ENCODE measurements at regions not wholly inside any gene's neighbourhood (a gene's known extent, or its start where the extent isn't known, plus 50 kb on each side); places are given as distances from the start of the nearest gene placed in this dataset.
"Not testable (repeated sequence)": the region's sequence is repeated elsewhere in the genome, so short reads cannot be mapped to it uniquely, and the experiment has no call there.

DNA sequence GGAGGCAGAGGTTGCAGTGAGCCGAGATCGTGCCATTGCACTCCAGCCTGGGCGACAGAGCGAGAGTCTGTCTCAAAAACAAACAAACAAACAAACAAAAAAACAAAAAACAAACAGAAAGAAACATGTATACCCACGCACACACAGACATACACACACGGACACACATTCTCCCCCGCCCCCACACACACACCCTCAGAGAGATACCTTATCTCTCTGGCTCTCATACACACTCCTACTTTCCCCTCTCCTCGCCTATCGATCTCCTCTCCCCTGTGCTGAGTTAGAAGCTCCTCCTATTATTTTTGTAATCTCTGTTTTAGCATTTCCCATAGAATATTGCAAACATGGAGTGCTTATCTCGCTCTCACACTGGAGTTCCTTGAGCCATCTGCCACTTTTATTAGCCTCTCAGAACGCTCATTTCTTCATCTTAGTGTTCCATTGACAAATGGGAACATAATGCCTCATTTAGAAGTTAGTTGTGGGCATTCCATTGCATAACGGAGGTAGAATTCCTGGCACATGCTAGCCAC is 144.2 kb upstream of the CITED2 start:
- H3K36me3 ChIP-seq (ENCODE audit: low read depth, missing control alignments): no peaks in the 10 kb centered on the region
- intact Hi-C loops (cut with DNase I; ENCODE audit: low total_unique reads): no loop called here
- H3K4me3 ChIP-seq: no peak overlapping the region
- H3K27me3 ChIP-seq: no peaks in the 10 kb centered on the region
- no peak for TF ChIP-seq POLR2A (IDR thresholded peaks at IDR 0.05)
- TF ChIP-seq, protein P1, sequence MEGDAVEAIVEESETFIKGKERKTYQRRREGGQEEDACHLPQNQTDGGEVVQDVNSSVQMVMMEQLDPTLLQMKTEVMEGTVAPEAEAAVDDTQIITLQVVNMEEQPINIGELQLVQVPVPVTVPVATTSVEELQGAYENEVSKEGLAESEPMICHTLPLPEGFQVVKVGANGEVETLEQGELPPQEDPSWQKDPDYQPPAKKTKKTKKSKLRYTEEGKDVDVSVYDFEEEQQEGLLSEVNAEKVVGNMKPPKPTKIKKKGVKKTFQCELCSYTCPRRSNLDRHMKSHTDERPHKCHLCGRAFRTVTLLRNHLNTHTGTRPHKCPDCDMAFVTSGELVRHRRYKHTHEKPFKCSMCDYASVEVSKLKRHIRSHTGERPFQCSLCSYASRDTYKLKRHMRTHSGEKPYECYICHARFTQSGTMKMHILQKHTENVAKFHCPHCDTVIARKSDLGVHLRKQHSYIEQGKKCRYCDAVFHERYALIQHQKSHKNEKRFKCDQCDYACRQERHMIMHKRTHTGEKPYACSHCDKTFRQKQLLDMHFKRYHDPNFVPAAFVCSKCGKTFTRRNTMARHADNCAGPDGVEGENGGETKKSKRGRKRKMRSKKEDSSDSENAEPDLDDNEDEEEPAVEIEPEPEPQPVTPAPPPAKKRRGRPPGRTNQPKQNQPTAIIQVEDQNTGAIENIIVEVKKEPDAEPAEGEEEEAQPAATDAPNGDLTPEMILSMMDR (IDR thresholded peaks at IDR 0.05): no peak
- H3K9me3 ChIP-seq: no peaks in the 10 kb centered on the region
- no peak overlapping the region for H3K27ac ChIP-seq
- no peak for DNase-seq
- 87 to 88% methylated on average over 12 of the region's 12 CpGs for WGBS, 2 donors
- H3K4me1 ChIP-seq: no peaks in the 10 kb centered on the region

GRCh38 chr6:139517998-139518555 is 143.6 kb upstream of the CITED2 start:
- H3K36me3 ChIP-seq (ENCODE audit: low read depth, missing control alignments); H3K27ac ChIP-seq; H3K4me3 ChIP-seq; H3K4me1 ChIP-seq; intact Hi-C loops (cut with DNase I; ENCODE audit: low total_unique reads); H3K27me3 ChIP-seq; H3K9me3 ChIP-seq; DNase-seq: not testable (repeated sequence)
- 72 to 82% methylated on average over 8 to 14 of the region's 14 CpGs for WGBS, 2 donors

DNA sequence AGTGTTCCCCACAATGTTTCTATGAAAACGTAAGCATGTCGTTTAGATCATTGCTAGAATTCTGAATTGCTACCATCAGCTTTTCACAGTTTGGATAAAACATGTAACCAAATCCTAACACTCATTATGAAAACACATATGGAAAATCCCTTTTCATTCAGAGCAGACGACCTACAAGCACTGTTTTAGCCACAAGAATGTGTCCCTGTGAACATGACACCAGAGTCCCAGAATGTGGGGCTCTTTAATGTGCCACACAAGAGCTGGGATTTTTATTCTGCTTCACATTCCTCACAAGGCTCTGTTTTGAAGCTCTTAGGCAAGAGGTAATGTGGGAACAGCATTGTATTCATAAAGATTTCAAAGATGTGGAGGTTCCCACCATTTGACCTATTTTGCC is 141.1 kb upstream of the CITED2 start:
- no peak for DNase-seq
- Histone ChIP-seq H3K27me3 (no peaks in the 10 kb centered on the region), H3K36me3 (ENCODE audit: low read depth, missing control alignments) (no peaks in the 10 kb centered on the region), H3K27ac (no peak overlapping the region), H3K4me1 (no peaks in the 10 kb centered on the region), H3K9me3 (no peaks in the 10 kb centered on the region), H3K4me3 (no peak overlapping the region)
- WGBS, 2 donors: 73 to 87% methylated on average over 3 of the region's 3 CpGs
- TF ChIP-seq, protein P1 (IDR thresholded peaks at IDR 0.05): no peak
- no peak for TF ChIP-seq POLR2A (IDR thresholded peaks at IDR 0.05)
- intact Hi-C loops (cut with DNase I; ENCODE audit: low total_unique reads): no loop called here

GRCh38 chr6:139514819-139515218 is 140.4 kb upstream of the CITED2 start:
- DNase-seq: no peak
- intact Hi-C loops (cut with DNase I; ENCODE audit: low total_unique reads): no loop called here
- Histone ChIP-seq H3K27me3 (no peaks in the 10 kb centered on the region), H3K4me3 (no peak overlapping the region), H3K27ac (no peak overlapping the region), H3K9me3 (no peaks in the 10 kb centered on the region), H3K4me1 (no peaks in the 10 kb centered on the region), H3K36me3 (ENCODE audit: low read depth, missing control alignments) (no peaks in the 10 kb centered on the region)
- 65 to 77% methylated on average over 3 of the region's 3 CpGs for WGBS, 2 donors
- TF ChIP-seq, protein P1 (IDR thresholded peaks at IDR 0.05): no peak
- no peak for TF ChIP-seq POLR2A (IDR thresholded peaks at IDR 0.05)

GRCh38 chr6:139510040-139510790 is 135.8 kb upstream of the CITED2 start:
- Histone ChIP-seq H3K4me1 (no peaks in the 10 kb centered on the region), H3K27me3 (no peaks in the 10 kb centered on the region), H3K4me3 (no peak overlapping the region), H3K27ac (no peak overlapping the region), H3K9me3 (no peaks in the 10 kb centered on the region), H3K36me3 (ENCODE audit: low read depth, missing control alignments) (no peaks in the 10 kb centered on the region)
- 72 to 77% methylated on average over 9 of the region's 9 CpGs for WGBS, 2 donors
- DNase-seq: no peak
- intact Hi-C loops (cut with DNase I; ENCODE audit: low total_unique reads): no loop called here
- no peak for TF ChIP-seq POLR2A (IDR thresholded peaks at IDR 0.05)
- TF ChIP-seq, protein P1 (IDR thresholded peaks at IDR 0.05): no peak
